Peyer's patch (tissue), 4 donors: ENCODE measurements at regions not wholly inside any gene's neighbourhood (a gene's known extent, or its start where the extent isn't known, plus 50 kb on each side); places are given as distances from the start of the nearest gene placed in this dataset.

Experiments used
- POLR2A ChIP-seq, 2 donors: fragments of 450-650 bp; IDR thresholded peaks; one replicate each; pipeline ENCODE4 v1.5.1; 2017; ENCODE audit warnings: antibody characterized with exemption in 2 of 2, mild to moderate bottlenecking in 2 of 2, moderate library complexity in 2 of 2
- TF ChIP-seq, protein P1 (sequence below), 6 experiments: fragments of 450-650 bp in 4 of 6; fragments of 200-600 bp in 2 of 6; sonication (generic) in 1 of 6; IDR thresholded peaks; one replicate each; pipeline ENCODE4 v1.5.1; 2017 to 2019; ENCODE audit warnings: antibody characterized with exemption in 6 of 6, mild to moderate bottlenecking in 3 of 6, moderate library complexity in 1 of 6

DNA sequence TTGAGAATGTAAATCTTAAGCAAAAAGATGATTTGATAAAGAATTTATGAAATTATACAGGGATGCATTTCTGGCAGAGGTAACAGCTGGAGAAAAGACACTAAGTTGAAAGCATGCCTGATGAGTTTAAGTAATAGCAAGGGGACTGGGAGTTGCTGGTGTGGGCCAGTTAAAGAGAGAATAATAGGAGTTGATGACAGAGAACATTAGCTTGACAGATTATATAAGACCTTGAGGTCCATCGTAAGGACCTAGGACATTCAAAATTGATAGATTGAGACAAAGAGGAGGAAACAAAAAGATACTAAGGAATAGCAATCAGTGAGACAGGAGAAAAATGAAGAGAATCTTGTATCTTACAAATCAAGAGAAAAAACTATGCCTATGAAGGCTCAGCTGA lies 84.7 kb upstream of the TMPRSS15 start:
- TF ChIP-seq, protein P1, sequence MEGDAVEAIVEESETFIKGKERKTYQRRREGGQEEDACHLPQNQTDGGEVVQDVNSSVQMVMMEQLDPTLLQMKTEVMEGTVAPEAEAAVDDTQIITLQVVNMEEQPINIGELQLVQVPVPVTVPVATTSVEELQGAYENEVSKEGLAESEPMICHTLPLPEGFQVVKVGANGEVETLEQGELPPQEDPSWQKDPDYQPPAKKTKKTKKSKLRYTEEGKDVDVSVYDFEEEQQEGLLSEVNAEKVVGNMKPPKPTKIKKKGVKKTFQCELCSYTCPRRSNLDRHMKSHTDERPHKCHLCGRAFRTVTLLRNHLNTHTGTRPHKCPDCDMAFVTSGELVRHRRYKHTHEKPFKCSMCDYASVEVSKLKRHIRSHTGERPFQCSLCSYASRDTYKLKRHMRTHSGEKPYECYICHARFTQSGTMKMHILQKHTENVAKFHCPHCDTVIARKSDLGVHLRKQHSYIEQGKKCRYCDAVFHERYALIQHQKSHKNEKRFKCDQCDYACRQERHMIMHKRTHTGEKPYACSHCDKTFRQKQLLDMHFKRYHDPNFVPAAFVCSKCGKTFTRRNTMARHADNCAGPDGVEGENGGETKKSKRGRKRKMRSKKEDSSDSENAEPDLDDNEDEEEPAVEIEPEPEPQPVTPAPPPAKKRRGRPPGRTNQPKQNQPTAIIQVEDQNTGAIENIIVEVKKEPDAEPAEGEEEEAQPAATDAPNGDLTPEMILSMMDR (IDR thresholded peaks at IDR 0.05): no peak
- no peak for TF ChIP-seq POLR2A (IDR thresholded peaks at IDR 0.05)
